Gastrocnemius medialis (tissue), 4 donors: ENCODE measurements at regions not wholly inside any gene's neighbourhood (a gene's known extent, or its start where the extent isn't known, plus 50 kb on each side); places are given as distances from the start of the nearest gene placed in this dataset.

ENCODE experiments used
- ATAC-seq, 2 donors: fragments of 150-250 bp; one replicate each; pipeline ENCODE4 v1.9.1; 2016
- DNase-seq, 2 donors: peaks; one replicate each; pipeline ENCODE4 v3.0.0-alpha.2; 2019
- H3K27ac ChIP-seq, 4 donors: fragments of 200-600 bp; sonication (generic); 1 replicate in 1 of 4; 2 replicates in 3 of 4; pipeline ENCODE4 v1.5.1; 2016 to 2018; ENCODE audit warnings: mild to moderate bottlenecking in 2 of 4, moderate library complexity in 1 of 4
- H3K27me3 ChIP-seq, 3 donors: fragments of 200-600 bp; sonication (generic) in 2 of 3; 1 replicate in 1 of 3; 2 replicates in 2 of 3; pipeline versions ENCODE4 v1.5.1 to v1.6.0; 2016 to 2019; ENCODE audit warnings: mild to moderate bottlenecking in 1 of 3, moderate library complexity in 1 of 3
- H3K36me3 ChIP-seq, 2 donors: fragments of 200-600 bp; sonication (generic) in 1 of 2; one replicate each; pipeline ENCODE4 v1.5.1; 2017 to 2018
- H3K4me1 ChIP-seq, 2 donors: fragments of 200-600 bp; sonication (generic) in 1 of 2; one replicate each; pipeline ENCODE4 v1.5.1; 2016 to 2017; ENCODE audit warnings: mild to moderate bottlenecking in 2 of 2
- H3K4me3 ChIP-seq, 4 donors: fragments of 200-600 bp; sonication (generic) in 3 of 4; 1 replicate in 1 of 4; 2 replicates in 3 of 4; pipeline ENCODE4 v1.5.1; 2016 to 2019; ENCODE audit warnings: mild to moderate bottlenecking in 2 of 4
- H3K9me3 ChIP-seq, 3 donors: fragments of 200-600 bp; sonication (generic) in 2 of 3; 1 replicate in 1 of 3; 2 replicates in 2 of 3; pipeline ENCODE4 v1.5.1; 2016 to 2019
- CTCF ChIP-seq, 5 experiments: fragments of 450-650 bp in 3 of 5; fragments of 200-600 bp in 2 of 5; sonication (generic) in 2 of 5; IDR thresholded peaks in 4 of 5; conservative IDR thresholded peaks in 1 of 5; 1 replicate in 4 of 5; 2 replicates in 1 of 5; pipeline ENCODE4 v1.5.1; 2016 to 2019; ENCODE audit warnings: antibody characterized with exemption in 5 of 5, mild to moderate bottlenecking in 3 of 5, moderate library complexity in 3 of 5
- POLR2A ChIP-seq, 2 donors: fragments of 450-650 bp; IDR thresholded peaks; one replicate each; pipeline ENCODE4 v1.6.1; 2017; ENCODE audit warnings: antibody characterized with exemption in 2 of 2, mild to moderate bottlenecking in 2 of 2, moderate library complexity in 2 of 2
- in situ Hi-C, 4 donors: fragments of 200-750 bp; cut with MboI; loops; one replicate each; pipeline versions ENCODE4 v1.15.0 to v1.8.0; 2017; ENCODE audit warnings: low sequenced_read_pairs in 4 of 4
- intact Hi-C: fragments of 100-400 bp; cut with DNase I; formaldehyde crosslinking; loops from one replicate; pipeline ENCODE4 v1.15.1; 2023; ENCODE audit warnings: low total_unique reads

- DNase-seq = no peak
- H3K36me3 ChIP-seq = no peaks in the 10 kb centered on the region
- no peaks in the 10 kb centered on the region for H3K9me3 ChIP-seq
- no peak for ATAC-seq
- TF ChIP-seq CTCF (IDR thresholded peaks at IDR 0.05 in 4 of 5, conservative IDR thresholded peaks at IDR 0.05 in 1 of 5) = no peak
- TF ChIP-seq POLR2A (IDR thresholded peaks at IDR 0.05) = no peak
- no peak overlapping the region for H3K4me3 ChIP-seq
- H3K27ac ChIP-seq = no peak overlapping the region
- intact Hi-C loops (no loop called here), in situ Hi-C loops (no loop called here)
- H3K4me1 ChIP-seq = no peaks in the 10 kb centered on the region
- H3K27me3 ChIP-seq = no peaks in the 10 kb centered on the region
These were observed 331.5 kb upstream of the ZNF462 start for GRCh38 chr9:106531491-106531890.

- H3K27me3 ChIP-seq = no peaks in the 10 kb centered on the region
- H3K4me3 ChIP-seq = no peak overlapping the region
- no peaks in the 10 kb centered on the region for H3K36me3 ChIP-seq
- H3K9me3 ChIP-seq = no peaks in the 10 kb centered on the region
- DNase-seq (no peak), ATAC-seq (no peak)
- TF ChIP-seq CTCF (IDR thresholded peaks at IDR 0.05 in 4 of 5, conservative IDR thresholded peaks at IDR 0.05 in 1 of 5) (no peak), POLR2A (IDR thresholded peaks at IDR 0.05) (no peak)
- no peak overlapping the region for H3K27ac ChIP-seq
- H3K4me1 ChIP-seq = no peaks in the 10 kb centered on the region
- in situ Hi-C loops = no loop called here
- intact Hi-C loops = no loop called here
These were observed 330.5 kb upstream of the ZNF462 start for GRCh38 chr9:106532306-106533015.

GRCh38 chr9:106534800-106535199 is 328.2 kb upstream of the ZNF462 start:
- Histone ChIP-seq H3K36me3 (no peaks in the 10 kb centered on the region), H3K27ac (no peak overlapping the region), H3K4me3 (no peak overlapping the region), H3K27me3 (no peaks in the 10 kb centered on the region), H3K4me1 (no peaks in the 10 kb centered on the region), H3K9me3 (no peaks in the 10 kb centered on the region)
- intact Hi-C loops = no loop called here
- ATAC-seq (no peak), DNase-seq (no peak)
- in situ Hi-C loops = no loop called here
- TF ChIP-seq POLR2A (IDR thresholded peaks at IDR 0.05) = no peak
- no peak for TF ChIP-seq CTCF (IDR thresholded peaks at IDR 0.05 in 4 of 5, conservative IDR thresholded peaks at IDR 0.05 in 1 of 5)

- Histone ChIP-seq H3K27ac (no peak overlapping the region), H3K27me3 (no peaks in the 10 kb centered on the region), H3K4me3 (no peak overlapping the region), H3K9me3 (no peaks in the 10 kb centered on the region), H3K4me1 (no peaks in the 10 kb centered on the region), H3K36me3 (no peaks in the 10 kb centered on the region)
- in situ Hi-C loops (no loop called here), intact Hi-C loops (no loop called here)
- no peak for TF ChIP-seq CTCF (IDR thresholded peaks at IDR 0.05 in 4 of 5, conservative IDR thresholded peaks at IDR 0.05 in 1 of 5)
- TF ChIP-seq POLR2A (IDR thresholded peaks at IDR 0.05) = no peak
- ATAC-seq (no peak), DNase-seq (no peak)
These were observed 327.5 kb upstream of the ZNF462 start for GRCh38 chr9:106535439-106535838.
